AG20443 (cell line): ENCODE measurements at regions not wholly inside any gene's neighbourhood (a gene's known extent, or its start where the extent isn't known, plus 50 kb on each side); places are given as distances from the start of the nearest gene placed in this dataset.

Source experiments
- DNase-seq: peaks from one replicate; pipeline ENCODE4 v3.0.0; 2012; ENCODE audit warnings: low spot score, mixed read lengths

DNA sequence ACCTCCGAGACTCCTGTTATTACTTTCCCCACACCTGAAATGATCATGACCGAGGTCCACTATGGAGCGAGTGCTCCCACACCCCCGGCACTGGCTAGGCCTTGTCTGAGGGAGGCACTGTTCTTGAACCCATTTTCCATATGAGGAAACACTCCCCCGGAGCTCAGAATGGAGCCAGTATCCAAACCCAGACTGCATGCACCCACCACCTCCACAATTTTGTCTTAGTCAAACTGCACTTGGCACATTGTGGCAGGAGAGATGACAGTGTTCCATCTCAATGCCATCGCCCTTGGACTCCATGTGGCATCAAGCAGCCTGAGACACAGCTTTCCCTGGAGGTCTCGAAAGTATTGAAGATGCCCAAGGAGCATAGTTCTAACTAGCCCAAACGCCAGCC, 154.1 kb downstream of the NUP210 start:
- no peak for DNase-seq

GRCh38 chr3:13265507-13265906, 154.6 kb downstream of the NUP210 start:
- DNase-seq, result no peak

- DNase-seq, result no peak
Measured at GRCh38 chr3:13265016-13265415, 155.1 kb downstream of the NUP210 start.

DNA sequence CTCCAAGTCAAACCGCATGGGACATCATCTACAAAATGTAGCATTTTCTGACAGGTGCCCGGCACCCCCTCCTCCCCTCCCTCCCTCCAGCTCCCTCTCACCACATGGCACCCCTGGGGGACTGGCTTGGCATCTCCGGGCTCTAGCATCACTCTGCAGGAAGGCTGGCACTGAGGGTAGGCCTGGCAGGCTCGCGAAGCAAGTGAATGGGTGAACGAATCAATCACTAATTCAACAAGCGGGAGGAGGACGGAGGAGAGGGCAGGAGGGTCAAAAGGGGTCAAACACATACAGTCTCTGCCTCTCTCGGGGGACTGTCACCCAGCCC, 155.7 kb downstream of the NUP210 start:
- DNase-seq, result no peak

GRCh38 chr3:13263770-13264467, 156.2 kb downstream of the NUP210 start:
- DNase-seq, result no peak

DNA sequence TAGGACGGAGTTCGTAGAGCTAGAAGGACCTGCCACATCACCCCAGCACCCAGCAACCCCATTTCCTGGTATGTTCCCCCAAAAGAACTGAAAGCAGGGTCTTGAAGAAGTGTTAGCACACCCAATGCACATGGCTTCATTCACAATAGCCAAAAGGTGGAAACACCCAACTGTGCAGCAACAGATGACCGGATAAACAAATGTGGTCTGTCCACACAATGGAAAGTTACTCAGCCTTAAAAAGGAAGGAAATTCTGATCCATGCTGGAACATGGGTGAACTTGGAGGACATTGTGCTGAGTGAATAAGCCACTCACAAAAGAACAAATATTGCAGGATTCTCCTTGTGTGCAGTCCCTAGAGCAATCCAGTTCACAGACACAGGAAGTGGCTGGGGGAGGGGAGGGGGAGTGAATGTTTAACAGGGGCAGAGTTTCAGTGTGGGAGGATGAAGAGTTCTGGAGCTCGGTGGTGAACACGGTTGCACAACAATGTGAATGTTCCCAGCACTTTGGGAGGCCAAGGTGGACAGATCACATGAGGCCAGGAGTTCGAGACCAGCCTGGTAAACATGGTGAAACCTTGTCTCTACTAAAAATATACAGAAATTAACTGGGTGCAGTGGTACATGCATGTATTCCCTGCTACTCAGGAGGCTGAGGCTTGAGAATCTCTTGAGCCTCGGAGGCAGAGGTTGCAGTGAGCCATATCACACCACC, 157.5 kb downstream of the NUP210 start:
- DNase-seq, result no peak

GRCh38 chr3:13261892-13262291, 158.2 kb downstream of the NUP210 start:
- DNase-seq, result no peak

DNA sequence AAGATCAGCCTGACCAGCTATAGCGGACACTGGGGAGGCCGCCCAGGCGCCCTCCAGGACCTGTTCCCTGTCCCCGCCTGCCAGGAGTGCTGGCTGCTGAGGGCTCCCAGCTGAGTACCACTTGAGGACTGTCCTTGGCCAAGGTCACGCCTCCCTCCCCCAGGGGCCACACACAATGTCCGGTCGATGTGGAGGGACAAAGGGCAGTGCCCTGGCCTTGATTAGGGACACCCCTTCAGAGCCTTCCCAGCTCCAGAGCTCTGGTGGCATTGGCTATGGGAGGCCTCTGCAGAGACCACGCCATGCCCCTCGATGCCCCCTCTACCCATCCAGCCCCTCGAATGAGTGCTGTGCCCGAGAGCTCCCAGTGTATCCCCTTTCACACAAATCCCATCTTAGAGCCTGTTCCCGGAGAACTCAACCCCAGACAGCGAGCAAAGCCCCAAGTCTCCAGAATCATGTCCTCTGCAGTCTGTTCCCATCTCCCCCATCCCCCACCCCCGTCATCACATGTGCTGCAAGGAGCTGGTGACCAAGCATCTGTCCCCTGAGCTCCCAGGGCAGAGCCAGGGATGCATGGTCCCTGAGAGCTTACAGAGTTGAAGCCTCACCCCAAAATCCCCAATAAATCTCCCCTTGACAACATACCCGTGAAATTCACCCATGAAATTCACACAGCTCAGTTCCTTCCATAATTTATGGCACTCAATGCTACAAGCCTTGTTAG, 158.9 kb downstream of the NUP210 start:
- no peak for DNase-seq

DNA sequence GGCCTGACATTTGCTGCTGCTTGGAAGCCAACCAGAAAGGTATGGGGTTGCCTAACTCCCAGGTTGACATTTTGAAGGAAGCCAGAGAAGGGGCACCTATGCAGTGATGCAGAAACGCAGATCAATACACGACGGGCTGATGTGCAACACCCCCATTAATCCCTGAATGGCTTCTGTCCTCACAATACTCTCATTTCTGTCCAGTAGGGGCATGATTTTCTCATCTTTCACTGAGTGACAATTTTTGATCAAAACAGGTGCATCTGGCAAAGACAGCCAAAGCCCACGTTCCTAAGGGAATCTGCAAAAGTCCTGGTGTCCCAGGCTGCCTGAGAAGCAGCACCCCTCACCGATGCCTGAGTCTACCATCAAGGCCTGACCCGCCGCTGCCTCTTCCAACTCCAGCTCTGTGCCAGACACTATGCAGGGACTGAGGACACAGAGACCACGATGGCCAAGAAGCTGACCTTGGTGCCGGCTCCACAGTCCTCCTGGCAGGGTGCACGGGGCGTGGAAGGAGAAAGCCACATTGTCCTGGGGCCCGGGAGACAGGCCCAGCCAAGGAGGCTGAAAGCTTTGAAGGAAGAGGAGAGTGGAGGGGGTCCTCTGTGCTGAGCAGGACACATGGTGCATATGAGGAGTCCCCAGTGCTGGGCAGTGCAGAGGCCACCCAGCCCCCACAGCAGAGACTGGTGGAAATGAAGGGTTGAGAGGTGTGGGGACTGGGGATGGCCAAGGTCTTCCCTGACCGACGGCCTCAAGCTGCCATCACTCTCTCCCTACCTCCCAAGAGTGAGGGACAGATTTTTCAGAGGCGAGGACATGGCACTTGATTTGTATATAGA, 159.6 kb downstream of the NUP210 start:
- DNase-seq, result no peak

DNA sequence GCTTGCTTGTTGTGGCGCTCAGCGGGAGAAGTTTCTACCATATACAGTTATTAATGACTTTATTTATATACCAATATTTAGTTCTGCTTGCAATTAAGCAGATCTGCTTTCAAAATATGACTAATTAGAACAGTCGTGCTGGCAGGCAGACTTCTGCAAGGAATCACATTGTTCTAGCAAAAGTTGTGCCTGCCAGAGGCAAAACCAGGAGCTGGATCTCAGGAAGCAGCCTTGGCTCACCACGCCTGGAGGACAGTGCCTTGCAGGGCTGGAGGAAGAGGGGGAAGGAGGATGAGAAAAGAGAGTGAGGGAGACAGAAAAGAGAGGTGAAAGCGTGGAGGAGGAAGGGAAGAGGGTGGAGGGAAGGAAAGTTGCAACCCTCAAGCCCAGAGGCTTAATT, 160.3 kb downstream of the NUP210 start:
- DNase-seq, result no peak

GRCh38 chr3:13258986-13259514, 161.1 kb downstream of the NUP210 start:
- no peak for DNase-seq

- no peak for DNase-seq
Measured at GRCh38 chr3:13258280-13258679, 161.8 kb downstream of the NUP210 start.

- no peak for DNase-seq
Measured at GRCh38 chr3:13257666-13258065, 162.5 kb downstream of the NUP210 start.

DNA sequence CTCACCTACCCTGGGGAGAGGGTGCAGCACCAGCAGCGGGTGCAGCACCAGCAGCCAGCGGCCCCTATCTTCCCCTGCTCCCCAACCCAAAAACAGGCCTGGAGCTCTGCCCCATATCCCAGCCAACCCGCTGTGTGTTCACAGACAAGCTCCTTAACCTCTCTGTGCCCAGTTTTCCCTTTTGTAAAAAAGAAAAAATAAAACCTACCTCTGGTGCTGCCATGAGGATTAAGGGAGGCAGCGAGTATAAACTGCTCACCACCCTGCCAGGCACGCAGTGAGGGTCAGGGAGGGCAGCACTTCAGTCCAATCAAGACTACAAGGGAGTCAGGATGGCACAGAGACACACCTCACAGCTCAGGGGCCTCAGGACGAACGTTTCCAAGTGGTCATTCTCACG, 163.3 kb downstream of the NUP210 start:
- no peak for DNase-seq

GRCh38 chr3:13254028-13254951, 165.8 kb downstream of the NUP210 start:
- no peak for DNase-seq

DNA sequence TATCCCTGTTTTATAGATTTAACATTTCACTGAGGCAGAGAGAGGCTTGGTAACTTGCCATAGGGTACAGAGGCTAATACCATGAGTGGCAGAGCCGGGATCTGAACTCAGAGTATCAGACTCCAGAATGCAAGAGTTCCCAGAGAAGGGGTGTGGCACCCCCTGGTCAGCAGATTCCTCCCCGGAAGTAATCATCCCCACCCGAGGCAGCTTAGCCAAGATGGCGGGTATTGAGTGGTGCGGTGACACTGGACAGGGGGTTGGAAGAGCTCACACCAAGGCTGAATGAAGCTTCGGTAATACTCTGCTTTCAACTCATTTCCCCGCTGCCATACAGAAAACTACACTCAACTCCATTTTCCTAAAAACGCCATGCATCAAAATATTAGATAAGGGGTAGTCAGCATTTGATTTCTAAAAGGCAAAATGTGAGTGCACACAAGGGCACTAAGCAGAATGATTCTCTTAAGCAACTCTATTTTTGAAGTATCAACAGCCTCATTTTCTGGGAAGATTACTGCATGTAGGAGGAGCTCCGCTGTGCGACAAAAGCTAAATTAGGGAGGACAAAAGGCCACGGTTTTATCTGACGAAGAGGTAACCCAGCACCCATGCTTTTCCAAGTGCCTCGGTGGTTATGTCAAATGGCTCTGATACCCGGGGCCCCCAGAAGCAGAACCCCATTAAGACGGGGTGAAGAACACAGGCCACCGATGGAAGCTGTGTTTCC, 166.7 kb downstream of the NUP210 start:
- no peak for DNase-seq

- no peak for DNase-seq
Measured at GRCh38 chr3:13252207-13252606, 167.9 kb downstream of the NUP210 start.

- DNase-seq, result no peak
Measured at GRCh38 chr3:13251166-13251903, 168.8 kb downstream of the NUP210 start.

DNA sequence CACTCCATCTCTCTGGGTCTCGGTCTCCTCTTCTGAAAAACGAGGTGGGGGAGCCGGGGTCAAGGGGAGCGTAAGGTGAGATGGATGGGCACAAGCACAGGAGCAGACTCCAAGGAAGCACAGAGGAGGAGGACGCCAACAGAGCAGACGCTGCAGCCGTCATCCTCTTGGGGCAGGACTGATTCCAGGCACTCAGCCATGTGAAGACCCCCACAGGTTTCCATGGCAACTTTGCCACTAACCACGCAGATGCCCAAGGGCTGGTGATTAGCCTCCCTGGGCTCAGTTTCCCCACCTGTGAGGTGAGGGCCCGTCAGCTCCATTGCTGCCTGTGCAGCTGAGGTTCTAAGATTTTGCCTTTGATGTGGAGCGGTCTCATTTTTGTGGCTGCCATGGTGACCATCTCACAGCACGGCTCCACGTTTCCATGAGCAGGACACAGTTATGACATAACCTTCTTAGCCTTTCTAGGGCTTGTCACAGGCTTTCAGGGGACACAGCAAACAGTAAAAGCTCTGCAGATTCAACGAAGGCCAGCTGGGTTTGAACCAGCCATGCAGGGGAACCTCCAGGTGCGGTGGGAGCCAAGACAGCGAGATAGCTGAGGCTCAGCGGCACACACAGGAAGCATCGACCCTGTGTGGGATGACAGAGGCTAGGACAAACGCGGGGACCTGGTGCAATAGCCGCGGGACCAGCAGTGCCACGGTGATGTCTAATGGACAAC, 170.3 kb downstream of the NUP210 start:
- no peak for DNase-seq
